ENCODE measurements at regions not wholly inside any gene's neighbourhood (a gene's known extent, or its start where the extent isn't known, plus 50 kb on each side); places are given as distances from the start of the nearest gene placed in this dataset.

- no peaks in the 10 kb centered on the region for H3K4me1 Mint-ChIP-seq (ENCODE audit: low read depth)
- no peaks in the 10 kb centered on the region for H3K9me3 Mint-ChIP-seq (ENCODE audit: low read depth)
- H3K4me3 Mint-ChIP-seq (ENCODE audit: low read depth), result no peak overlapping the region
- H3K27ac Mint-ChIP-seq, result no peak overlapping the region
- peaks cover 2% of the 10 kb centered on the region for H3K27me3 Mint-ChIP-seq
- no peak for TF ChIP-seq CTCF (IDR thresholded peaks at IDR 0.05; ENCODE audit: unreplicated experiment)
- no peaks in the 10 kb centered on the region for H3K36me3 Mint-ChIP-seq (ENCODE audit: insufficient read depth)
- DNase-seq (ENCODE audit: low spot score, unreplicated experiment), result no peak
Measured at GRCh38 chr6:44614396-44614795, 226.9 kb downstream of the CDC5L start.

- H3K4me3 Mint-ChIP-seq (ENCODE audit: low read depth), result no peak overlapping the region
- no peaks in the 10 kb centered on the region for H3K27me3 Mint-ChIP-seq
- H3K9me3 Mint-ChIP-seq (ENCODE audit: low read depth), result no peaks in the 10 kb centered on the region
- TF ChIP-seq CTCF (IDR thresholded peaks at IDR 0.05; ENCODE audit: unreplicated experiment), result no peak
- no peak overlapping the region for H3K27ac Mint-ChIP-seq
- no peak for DNase-seq (ENCODE audit: low spot score, unreplicated experiment)
- no peaks in the 10 kb centered on the region for H3K36me3 Mint-ChIP-seq (ENCODE audit: insufficient read depth)
- H3K4me1 Mint-ChIP-seq (ENCODE audit: low read depth), result no peaks in the 10 kb centered on the region
Measured at GRCh38 chr6:44615621-44616020, 228.1 kb downstream of the CDC5L start.

- peaks cover 7% of the 10 kb centered on the region for H3K27me3 Mint-ChIP-seq
- H3K4me1 Mint-ChIP-seq (ENCODE audit: low read depth), result no peaks in the 10 kb centered on the region
- H3K27ac Mint-ChIP-seq, result no peak overlapping the region
- DNase-seq (ENCODE audit: low spot score, unreplicated experiment), result no peak
- no peak overlapping the region for H3K4me3 Mint-ChIP-seq (ENCODE audit: low read depth)
- no peaks in the 10 kb centered on the region for H3K36me3 Mint-ChIP-seq (ENCODE audit: insufficient read depth)
- H3K9me3 Mint-ChIP-seq (ENCODE audit: low read depth), result no peaks in the 10 kb centered on the region
- no peak for TF ChIP-seq CTCF (IDR thresholded peaks at IDR 0.05; ENCODE audit: unreplicated experiment)
Measured at GRCh38 chr6:44617416-44617815, 229.9 kb downstream of the CDC5L start.

- H3K27ac Mint-ChIP-seq, result no peak overlapping the region
- peaks cover 7% of the 10 kb centered on the region for H3K27me3 Mint-ChIP-seq
- H3K4me1 Mint-ChIP-seq (ENCODE audit: low read depth), result no peaks in the 10 kb centered on the region
- no peaks in the 10 kb centered on the region for H3K9me3 Mint-ChIP-seq (ENCODE audit: low read depth)
- no peak for DNase-seq (ENCODE audit: low spot score, unreplicated experiment)
- no peaks in the 10 kb centered on the region for H3K36me3 Mint-ChIP-seq (ENCODE audit: insufficient read depth)
- H3K4me3 Mint-ChIP-seq (ENCODE audit: low read depth), result no peak overlapping the region
- no peak for TF ChIP-seq CTCF (IDR thresholded peaks at IDR 0.05; ENCODE audit: unreplicated experiment)
Measured at GRCh38 chr6:44618371-44618770, 230.9 kb downstream of the CDC5L start.

GRCh38 chr6:44620922-44621321, 233.4 kb downstream of the CDC5L start:
- H3K4me3 Mint-ChIP-seq (ENCODE audit: low read depth), result no peak overlapping the region
- H3K9me3 Mint-ChIP-seq (ENCODE audit: low read depth), result no peaks in the 10 kb centered on the region
- H3K4me1 Mint-ChIP-seq (ENCODE audit: low read depth), result peaks cover 6% of the 10 kb centered on the region
- no peak for DNase-seq (ENCODE audit: low spot score, unreplicated experiment)
- no peaks in the 10 kb centered on the region for H3K36me3 Mint-ChIP-seq (ENCODE audit: insufficient read depth)
- no peak overlapping the region for H3K27ac Mint-ChIP-seq
- H3K27me3 Mint-ChIP-seq, result peaks cover 12% of the 10 kb centered on the region
- no peak for TF ChIP-seq CTCF (IDR thresholded peaks at IDR 0.05; ENCODE audit: unreplicated experiment)
